ENCODE measurements at regions not wholly inside any gene's neighbourhood (a gene's known extent, or its start where the extent isn't known, plus 50 kb on each side); places are given as distances from the start of the nearest gene placed in this dataset.
"Not testable (repeated sequence)": the region's sequence is repeated elsewhere in the genome, so short reads cannot be mapped to it uniquely, and the experiment has no call there.

GRCh38 chr4:45248106-45248505 is 521.8 kb upstream of the GNPDA2 start:
- not testable (repeated sequence) for DNase-seq

- no peak for DNase-seq
These were observed 515.6 kb upstream of the GNPDA2 start for GRCh38 chr4:45241976-45242375.

GRCh38 chr4:45229206-45229605 is 502.9 kb upstream of the GNPDA2 start:
- DNase-seq: no peak

- DNase-seq: no peak
These were observed 489.7 kb upstream of the GNPDA2 start for GRCh38 chr4:45215976-45216542.

GRCh38 chr4:45208476-45208875 is 482.1 kb upstream of the GNPDA2 start:
- not testable (repeated sequence) for DNase-seq

GRCh38 chr4:45207864-45208331 is 481.5 kb upstream of the GNPDA2 start:
- not testable (repeated sequence) for DNase-seq

- DNase-seq: not testable (repeated sequence)
These were observed 481.0 kb upstream of the GNPDA2 start for GRCh38 chr4:45207241-45207863.

GRCh38 chr4:45199736-45200135 is 473.4 kb upstream of the GNPDA2 start:
- DNase-seq: no peak

- DNase-seq: no peak
These were observed 462.1 kb upstream of the GNPDA2 start for GRCh38 chr4:45188501-45188900.

- no peak for DNase-seq
These were observed 459.9 kb upstream of the GNPDA2 start for GRCh38 chr4:45186249-45186648.

- no peak for DNase-seq
These were observed 457.5 kb upstream of the GNPDA2 start for GRCh38 chr4:45183905-45184304.

- DNase-seq: no peak
These were observed 446.3 kb upstream of the GNPDA2 start for GRCh38 chr4:45172636-45173035.

- no peak for DNase-seq
These were observed 434.6 kb upstream of the GNPDA2 start for GRCh38 chr4:45160951-45161350.

GRCh38 chr4:45155081-45155777 is 428.9 kb upstream of the GNPDA2 start:
- DNase-seq: no peak

- DNase-seq: no peak
These were observed 421.5 kb upstream of the GNPDA2 start for GRCh38 chr4:45147866-45148265.

GRCh38 chr4:45131020-45131419 is 404.7 kb upstream of the GNPDA2 start:
- DNase-seq: no peak

GRCh38 chr4:45122406-45122805 is 396.1 kb upstream of the GNPDA2 start:
- DNase-seq: no peak

GRCh38 chr4:45121426-45121975 is 395.1 kb upstream of the GNPDA2 start:
- no peak for DNase-seq

GRCh38 chr4:45120163-45120562 is 393.8 kb upstream of the GNPDA2 start:
- DNase-seq: no peak

- DNase-seq: no peak
These were observed 393.0 kb upstream of the GNPDA2 start for GRCh38 chr4:45119376-45119775.

- DNase-seq: no peak
These were observed 376.4 kb upstream of the GNPDA2 start for GRCh38 chr4:45102716-45103115.

GRCh38 chr4:45100956-45101818 is 374.8 kb upstream of the GNPDA2 start:
- peak; percentile 10 for DNase-seq

All from muscle of arm (tissue), 1 donor.